BLaER1 treated with 17β-estradiol and CSF1 and Interleukin-3, amounts not matched to agents 10 nM and 100 nM (cell line): ENCODE measurements at regions not wholly inside any gene's neighbourhood (a gene's known extent, or its start where the extent isn't known, plus 50 kb on each side); places are given as distances from the start of the nearest gene placed in this dataset.

Source experiments
- H3K27ac ChIP-seq, 11 experiments: shearing (Covaris generic); formaldehyde crosslinking; 2 replicates each; pipeline ENCODE4 v1.8.1; 2022
- H3K27me3 ChIP-seq, 11 experiments: shearing (Covaris generic); formaldehyde crosslinking; 2 replicates each; pipeline ENCODE4 v1.8.1; 2022
- H3K36me3 ChIP-seq, 11 experiments: shearing (Covaris generic); formaldehyde crosslinking; 2 replicates each; pipeline ENCODE4 v1.8.1; 2022
- H3K4me1 ChIP-seq, 10 experiments: shearing (Covaris generic); formaldehyde crosslinking; 2 replicates each; pipeline ENCODE4 v1.8.1; 2022
- H3K4me2 ChIP-seq, 11 experiments: shearing (Covaris generic); formaldehyde crosslinking; 2 replicates each; pipeline ENCODE4 v1.8.1; 2022
- H3K4me3 ChIP-seq, 10 experiments: shearing (Covaris generic); formaldehyde crosslinking; 2 replicates each; pipeline ENCODE4 v1.8.1; 2022
- H3K9ac ChIP-seq, 11 experiments: shearing (Covaris generic); formaldehyde crosslinking; 2 replicates each; pipeline ENCODE4 v1.8.1; 2022
- H3K9me3 ChIP-seq, 11 experiments: shearing (Covaris generic); formaldehyde crosslinking; replicated peaks in 1 of 11; 2 replicates each; pipeline ENCODE4 v1.8.1; 2022
- H4K20me1 ChIP-seq, 11 experiments: shearing (Covaris generic); formaldehyde crosslinking; 2 replicates each; pipeline ENCODE4 v1.8.1; 2022
- Cebpa-rat ChIP-seq, 11 experiments: shearing (Covaris generic); IDR thresholded peaks; 2 replicates each; pipeline ENCODE4 v1.8.1; 2022

DNA sequence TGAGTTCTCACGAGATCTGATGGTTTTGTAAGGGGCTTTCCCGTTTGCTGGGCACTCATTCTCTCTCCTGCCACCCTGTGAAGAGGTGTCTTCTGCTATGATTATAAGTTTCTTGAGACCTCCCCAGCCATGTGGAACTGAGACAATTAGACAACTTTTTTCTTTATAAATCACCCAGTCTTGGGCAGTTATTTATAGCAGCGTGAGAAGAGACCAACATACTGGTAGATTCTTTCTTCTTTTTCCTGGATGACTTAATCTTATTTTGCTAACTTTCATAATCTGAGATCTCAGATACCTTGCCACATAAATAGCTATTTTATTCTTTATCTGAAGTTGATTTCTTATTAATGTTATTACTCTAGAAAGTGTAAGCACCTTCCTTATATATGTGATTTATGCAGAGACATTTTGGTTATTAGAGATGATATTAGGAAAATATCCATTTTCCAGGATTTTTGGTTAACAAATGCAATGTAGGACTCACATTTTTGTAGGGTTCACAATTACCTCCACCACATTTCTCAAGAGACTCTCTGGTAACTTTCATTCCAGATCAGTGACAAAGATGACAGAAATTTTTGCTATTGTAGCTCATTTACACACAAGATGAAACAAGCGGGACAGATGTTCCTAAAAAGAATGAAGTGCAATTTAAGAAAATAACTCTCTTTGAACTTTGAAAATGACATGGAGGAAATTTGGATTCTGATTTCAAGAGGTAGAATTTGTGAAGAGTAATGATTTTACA, 97.9 kb upstream of the RND3 start:
- Histone ChIP-seq H3K4me1 (peaks cover 0 to 18% (median 0%) of the 10 kb centered on the region in 10 experiments; a peak in 4 of 20 replicates), H4K20me1 (no peaks in the 10 kb centered on the region), H3K9me3 (no peaks in the 10 kb centered on the region), H3K27me3 (no peaks in the 10 kb centered on the region), H3K9ac (no peak overlapping the region), H3K4me2 (no peak overlapping the region), H3K27ac (no peak overlapping the region), H3K4me3 (no peak overlapping the region), H3K36me3 (no peaks in the 10 kb centered on the region)
- no peak for TF ChIP-seq Cebpa-rat (IDR thresholded peaks at IDR 0.05)

DNA sequence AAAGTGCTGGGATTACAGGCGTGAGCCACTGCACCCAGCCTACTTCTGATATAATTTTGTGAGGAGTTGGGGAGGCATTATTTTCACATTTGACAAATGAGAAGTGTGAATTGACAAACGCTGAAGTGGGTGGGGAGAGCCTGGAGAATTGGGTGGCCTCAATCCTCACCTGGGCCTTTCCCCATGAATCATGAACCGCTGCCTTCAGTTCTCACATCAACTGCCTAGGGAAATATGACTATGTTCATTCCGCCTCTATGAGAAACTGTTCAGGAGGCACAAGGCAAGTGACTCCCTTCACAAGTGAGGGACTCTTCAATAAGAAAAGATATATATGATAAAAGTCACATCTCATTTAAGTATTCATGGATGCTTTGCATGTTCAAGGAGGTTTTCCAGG, 96.6 kb upstream of the RND3 start:
- Histone ChIP-seq H3K4me3 (no peak overlapping the region), H3K36me3 (no peaks in the 10 kb centered on the region), H4K20me1 (no peaks in the 10 kb centered on the region), H3K4me1 (peaks cover 0 to 18% (median 0%) of the 10 kb centered on the region in 10 experiments; a peak in 4 of 20 replicates), H3K9me3 (peaks cover 7 to 11% (median 8%) of the 10 kb centered on the region in 11 experiments; a peak in 21 of 22 replicates), H3K9ac (no peak overlapping the region), H3K4me2 (no peak overlapping the region), H3K27me3 (no peaks in the 10 kb centered on the region), H3K27ac (no peak overlapping the region)
- TF ChIP-seq Cebpa-rat (IDR thresholded peaks at IDR 0.05) = no peak

DNA sequence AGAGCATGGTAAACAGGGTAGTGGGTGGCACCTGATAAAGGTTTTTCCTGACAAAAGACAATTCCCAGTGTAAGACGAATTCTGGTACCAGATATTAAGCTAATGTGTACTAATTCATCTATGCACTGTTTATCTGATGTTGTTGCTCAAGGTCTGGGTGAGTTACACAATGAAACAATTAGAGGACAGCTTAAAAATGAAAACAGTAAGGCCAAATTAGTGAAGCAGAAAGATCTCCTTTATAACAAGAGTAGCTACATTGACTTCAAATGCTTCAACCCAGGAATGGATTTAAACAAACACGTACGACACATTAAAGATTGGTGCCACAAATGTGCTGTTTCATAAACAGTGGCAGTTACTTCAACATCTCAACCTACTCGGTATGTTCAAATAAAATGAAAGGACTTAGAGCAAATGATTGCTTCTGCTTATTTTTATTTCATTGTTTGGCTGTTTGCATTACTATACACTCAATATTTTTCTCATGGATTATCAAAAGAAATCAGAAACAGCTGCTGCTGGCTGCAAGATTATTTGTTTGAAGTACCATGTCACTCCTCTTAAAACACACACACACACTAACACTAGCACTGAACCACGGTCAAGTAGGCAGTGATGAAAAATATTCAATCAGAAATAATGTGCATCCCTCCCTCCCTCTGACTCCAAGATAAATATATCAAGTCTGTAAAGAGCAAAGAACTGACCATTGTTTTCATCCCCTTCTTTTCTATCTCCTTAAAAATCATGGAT, 94.4 kb upstream of the RND3 start:
- Histone ChIP-seq H3K27me3 (no peaks in the 10 kb centered on the region), H3K4me2 (no peak overlapping the region), H3K9me3 (peaks cover 28 to 33% (median 29%) of the 10 kb centered on the region in 11 experiments), H3K36me3 (peaks cover 0 to 8% (median 0%) of the 10 kb centered on the region in 11 experiments; a peak in 2 of 22 replicates), H3K27ac (no peak overlapping the region), H3K9ac (no peak overlapping the region), H4K20me1 (no peaks in the 10 kb centered on the region), H3K4me3 (no peak overlapping the region), H3K4me1 (peaks cover 0 to 10% (median 0%) of the 10 kb centered on the region in 10 experiments; a peak in 4 of 20 replicates)
- TF ChIP-seq Cebpa-rat (IDR thresholded peaks at IDR 0.05) = no peak

DNA sequence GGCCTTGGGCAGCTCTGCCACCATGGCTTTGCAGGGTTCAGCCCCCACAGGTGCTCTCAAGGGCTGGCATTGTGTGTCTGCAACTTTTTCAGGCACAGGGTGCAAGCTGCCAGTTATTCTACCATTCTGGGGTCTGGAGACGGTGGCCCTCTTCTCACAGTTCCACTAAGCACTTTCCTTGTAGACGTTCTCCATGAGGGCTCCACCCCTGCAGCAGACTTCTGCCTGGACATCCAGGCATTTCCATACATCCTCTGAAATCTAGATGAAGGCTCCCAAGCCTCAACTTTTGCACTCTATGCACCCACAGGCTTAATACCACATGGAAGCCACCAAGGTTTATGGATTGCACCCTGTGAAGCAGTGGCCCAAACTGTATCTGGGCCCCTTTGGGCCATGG, 91.0 kb upstream of the RND3 start:
- Histone ChIP-seq H3K27ac (no peak overlapping the region), H3K9ac (no peak overlapping the region), H3K4me2 (no peak overlapping the region), H4K20me1 (no peaks in the 10 kb centered on the region), H3K4me1 (no peaks in the 10 kb centered on the region), H3K4me3 (no peak overlapping the region), H3K9me3 (peaks cover 28 to 35% (median 32%) of the 10 kb centered on the region in 11 experiments), H3K27me3 (no peaks in the 10 kb centered on the region), H3K36me3 (peaks cover 0 to 8% (median 0%) of the 10 kb centered on the region in 11 experiments; a peak in 2 of 22 replicates)
- TF ChIP-seq Cebpa-rat (IDR thresholded peaks at IDR 0.05) = no peak

DNA sequence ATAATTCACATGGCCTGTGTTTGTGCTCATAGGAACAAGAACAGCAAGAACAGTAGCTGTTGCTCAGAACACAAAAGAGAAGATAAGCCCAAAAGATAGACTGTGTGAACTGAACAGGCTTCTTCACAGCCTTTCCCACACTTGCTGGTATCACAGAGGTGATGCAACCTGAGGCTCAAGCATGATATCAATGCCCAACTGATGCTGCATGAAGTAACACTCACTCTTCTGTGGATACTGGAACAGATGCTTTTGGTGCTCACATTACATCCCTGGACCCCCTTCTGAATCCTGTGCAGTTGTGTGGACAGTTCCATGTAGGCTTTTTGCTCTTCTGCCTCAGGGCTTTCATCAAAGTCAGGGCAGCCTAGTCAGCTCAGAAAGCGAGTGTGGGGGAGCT, 88.4 kb upstream of the RND3 start:
- peaks cover 0 to 8% (median 0%) of the 10 kb centered on the region in 11 experiments; a peak in 2 of 22 replicates for H3K36me3 ChIP-seq
- no peak for TF ChIP-seq Cebpa-rat (IDR thresholded peaks at IDR 0.05)
- no peaks in the 10 kb centered on the region for H3K4me1 ChIP-seq
- no peak overlapping the region for H3K27ac ChIP-seq
- peaks cover 28 to 35% (median 32%) of the 10 kb centered on the region in 11 experiments for H3K9me3 ChIP-seq
- H3K9ac ChIP-seq = no peak overlapping the region
- no peaks in the 10 kb centered on the region for H4K20me1 ChIP-seq
- no peak overlapping the region for H3K4me2 ChIP-seq
- no peak overlapping the region for H3K4me3 ChIP-seq
- no peaks in the 10 kb centered on the region for H3K27me3 ChIP-seq

DNA sequence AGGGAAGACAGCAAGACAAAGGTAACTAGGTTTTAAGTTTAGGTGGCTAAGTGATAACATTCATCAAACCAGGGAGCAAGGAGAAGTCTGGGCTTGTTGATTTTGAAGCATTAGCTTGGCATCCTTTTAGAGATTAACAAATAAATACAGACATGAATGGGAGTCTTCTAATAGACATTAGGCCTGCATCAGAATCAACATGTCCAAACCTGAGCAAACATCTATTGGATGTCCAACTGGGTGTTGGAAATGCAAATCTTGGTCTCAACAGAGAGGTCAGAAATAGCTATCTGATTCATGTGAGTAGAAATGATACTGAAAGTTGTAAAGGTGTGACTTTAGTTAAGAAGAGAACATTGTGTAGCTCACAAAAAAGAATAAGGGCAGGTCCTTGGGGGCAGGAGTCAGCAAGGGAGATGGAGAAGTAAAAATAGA, 85.5 kb upstream of the RND3 start:
- H4K20me1 ChIP-seq = no peaks in the 10 kb centered on the region
- no peak overlapping the region for H3K9ac ChIP-seq
- no peak overlapping the region for H3K27ac ChIP-seq
- TF ChIP-seq Cebpa-rat (IDR thresholded peaks at IDR 0.05) = no peak
- H3K9me3 ChIP-seq = peaks cover 9 to 14% (median 12%) of the 10 kb centered on the region in 11 experiments
- H3K4me3 ChIP-seq = no peak overlapping the region
- no peak overlapping the region for H3K4me2 ChIP-seq
- no peaks in the 10 kb centered on the region for H3K27me3 ChIP-seq
- peaks cover 0 to under 1% (median 0%) of the 10 kb centered on the region in 10 experiments; a peak in 2 of 20 replicates for H3K4me1 ChIP-seq
- H3K36me3 ChIP-seq = peaks cover 0 to under 1% (median 0%) of the 10 kb centered on the region in 11 experiments; a peak in 2 of 22 replicates

DNA sequence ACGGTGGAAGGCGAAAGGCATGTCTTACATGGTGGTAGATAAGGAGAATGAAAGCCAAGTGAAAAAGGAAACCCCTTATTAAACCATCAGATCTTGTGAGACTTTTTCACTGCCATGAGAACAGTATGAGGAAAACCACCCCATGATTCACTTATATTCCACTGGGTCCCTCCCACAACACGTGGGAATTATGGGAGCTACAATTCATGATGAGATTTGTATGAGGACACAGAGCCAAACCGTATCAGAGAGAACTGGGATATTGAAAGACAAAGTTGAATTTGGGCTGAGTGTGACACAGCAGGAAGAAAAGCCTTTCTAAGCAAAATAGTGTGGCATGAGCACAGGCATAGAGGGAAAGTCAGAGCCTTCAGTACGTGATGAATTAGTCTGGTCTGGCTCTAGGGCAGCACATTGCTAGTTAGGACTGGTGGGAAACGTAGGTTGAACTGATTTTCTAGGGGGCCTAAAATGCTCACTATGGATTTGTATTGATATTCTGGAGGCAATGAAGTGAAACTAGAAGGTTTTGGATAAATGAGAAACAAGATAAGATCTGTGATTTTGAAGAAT, 84.8 kb upstream of the RND3 start:
- peaks cover 2 to 7% (median 5%) of the 10 kb centered on the region in 11 experiments; a peak in 18 of 22 replicates for H3K9me3 ChIP-seq
- H3K27me3 ChIP-seq = no peaks in the 10 kb centered on the region
- H3K9ac ChIP-seq = no peak overlapping the region
- no peaks in the 10 kb centered on the region for H3K36me3 ChIP-seq
- peaks cover 0 to 7% (median 0%) of the 10 kb centered on the region in 10 experiments; a peak in 2 of 20 replicates for H3K4me1 ChIP-seq
- TF ChIP-seq Cebpa-rat (IDR thresholded peaks at IDR 0.05) = no peak
- no peaks in the 10 kb centered on the region for H4K20me1 ChIP-seq
- H3K4me2 ChIP-seq = no peak overlapping the region
- H3K27ac ChIP-seq = no peak overlapping the region
- H3K4me3 ChIP-seq = no peak overlapping the region

DNA sequence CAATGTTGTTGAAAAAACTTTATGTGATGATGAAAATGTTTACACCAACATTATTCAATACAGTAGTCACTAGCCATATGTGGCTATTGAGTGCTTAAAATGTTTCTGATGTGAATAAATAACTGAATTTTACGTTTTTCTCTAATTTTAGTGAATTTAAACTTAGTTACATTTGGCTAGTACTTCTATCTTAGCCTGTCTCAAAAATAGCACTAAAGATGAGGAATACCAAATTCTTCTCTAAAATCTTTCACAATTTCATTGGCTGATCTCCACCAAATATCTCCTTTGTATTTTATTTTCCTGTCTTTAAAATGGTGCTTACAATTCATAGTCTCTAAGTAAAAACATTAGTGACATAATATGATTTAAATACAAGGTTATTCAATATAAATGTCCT, 83.7 kb upstream of the RND3 start:
- Histone ChIP-seq H3K4me2 (no peak overlapping the region), H4K20me1 (no peaks in the 10 kb centered on the region), H3K36me3 (no peaks in the 10 kb centered on the region), H3K4me1 (peaks cover 0 to 7% (median 0%) of the 10 kb centered on the region in 10 experiments; a peak in 2 of 20 replicates), H3K27me3 (no peaks in the 10 kb centered on the region), H3K4me3 (no peak overlapping the region), H3K9ac (no peak overlapping the region), H3K27ac (no peak overlapping the region), H3K9me3 (no peaks in the 10 kb centered on the region)
- TF ChIP-seq Cebpa-rat (IDR thresholded peaks at IDR 0.05) = no peak

DNA sequence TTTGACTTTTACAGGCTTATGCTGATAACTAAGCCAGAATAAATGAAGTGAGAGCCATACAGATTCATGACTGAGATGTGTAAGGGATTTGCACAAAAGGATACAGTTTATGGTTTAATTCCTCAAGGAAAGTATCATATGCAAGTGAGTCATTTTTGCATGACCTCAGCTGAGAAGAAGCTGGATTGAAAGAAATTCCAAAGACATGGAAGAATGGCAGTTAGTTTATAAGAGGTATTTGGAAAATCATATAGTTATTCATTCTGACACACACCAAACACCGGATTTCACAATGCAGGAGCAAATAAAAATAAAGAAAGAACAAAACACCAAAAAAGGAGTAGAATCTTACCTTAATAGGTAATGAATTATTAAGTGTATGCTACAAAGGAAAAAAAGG, 83.2 kb upstream of the RND3 start:
- Histone ChIP-seq H3K27ac (no peak overlapping the region), H3K4me1 (peaks cover 0 to 7% (median 0%) of the 10 kb centered on the region in 10 experiments; a peak in 2 of 20 replicates), H3K4me3 (no peak overlapping the region), H3K4me2 (no peak overlapping the region), H3K9ac (no peak overlapping the region), H3K36me3 (no peaks in the 10 kb centered on the region), H3K27me3 (no peaks in the 10 kb centered on the region), H3K9me3 (no peaks in the 10 kb centered on the region), H4K20me1 (no peaks in the 10 kb centered on the region)
- no peak for TF ChIP-seq Cebpa-rat (IDR thresholded peaks at IDR 0.05)
